OCI-M1 (cell line): ENCODE measurements at regions not wholly inside any gene's neighbourhood (a gene's known extent, or its start where the extent isn't known, plus 50 kb on each side); places are given as distances from the start of the nearest gene placed in this dataset.
A peak's percentile ranks its signal among the peaks of the same experiment; 100 is the strongest.
"Not testable (repeated sequence)": the region's sequence is repeated elsewhere in the genome, so short reads cannot be mapped to it uniquely, and the experiment has no call there.

Experiments
- DNase-seq: peaks from one replicate; lab custom pipeline; 2025; lab: John Stamatoyannopoulos, UW

GRCh38 chr7:115210552-115210951, 288.7 kb downstream of the MDFIC start:
- no peak for DNase-seq

GRCh38 chr7:115208710-115209560, 287.0 kb downstream of the MDFIC start:
- peak; percentile 3 for DNase-seq

- DNase-seq = not testable (repeated sequence)
Measured at GRCh38 chr7:115206374-115206773, 284.5 kb downstream of the MDFIC start.

- DNase-seq = no peak
Measured at GRCh38 chr7:115198143-115198542, 276.2 kb downstream of the MDFIC start.

- DNase-seq = no peak
Measured at GRCh38 chr7:115195208-115195607, 273.3 kb downstream of the MDFIC start.

GRCh38 chr7:115191526-115191925, 269.6 kb downstream of the MDFIC start:
- DNase-seq = no peak

- peak; percentile 27 for DNase-seq
Measured at GRCh38 chr7:115183431-115184057, 261.6 kb downstream of the MDFIC start.

GRCh38 chr7:115178835-115179234, 256.9 kb downstream of the MDFIC start:
- DNase-seq = no peak

GRCh38 chr7:115177823-115178222, 255.9 kb downstream of the MDFIC start:
- DNase-seq = no peak

- no peak for DNase-seq
Measured at GRCh38 chr7:115177103-115177502, 255.2 kb downstream of the MDFIC start.

GRCh38 chr7:115172397-115172796, 250.5 kb downstream of the MDFIC start:
- not testable (repeated sequence) for DNase-seq

- DNase-seq = no peak
Measured at GRCh38 chr7:115153769-115154477, 232.0 kb downstream of the MDFIC start.

GRCh38 chr7:115153176-115153575, 231.3 kb downstream of the MDFIC start:
- no peak for DNase-seq

- no peak for DNase-seq
Measured at GRCh38 chr7:115146148-115146547, 224.3 kb downstream of the MDFIC start.

GRCh38 chr7:115145512-115145911, 223.6 kb downstream of the MDFIC start:
- DNase-seq = no peak

- DNase-seq = no peak
Measured at GRCh38 chr7:115137816-115138215, 215.9 kb downstream of the MDFIC start.

- DNase-seq = no peak
Measured at GRCh38 chr7:115136796-115137443, 215.0 kb downstream of the MDFIC start.

- no peak for DNase-seq
Measured at GRCh38 chr7:115135769-115136410, 214.0 kb downstream of the MDFIC start.

GRCh38 chr7:115135146-115135545, 213.3 kb downstream of the MDFIC start:
- no peak for DNase-seq

GRCh38 chr7:115133248-115133647, 211.4 kb downstream of the MDFIC start:
- no peak for DNase-seq

- DNase-seq = no peak
Measured at GRCh38 chr7:115132096-115132495, 210.2 kb downstream of the MDFIC start.

- DNase-seq = no peak
Measured at GRCh38 chr7:115128154-115128553, 206.3 kb downstream of the MDFIC start.
